OCI-LY1 (cell line): ENCODE measurements at regions not wholly inside any gene's neighbourhood (a gene's known extent, or its start where the extent isn't known, plus 50 kb on each side); places are given as distances from the start of the nearest gene placed in this dataset.

Experiments used
- H2AFZ ChIP-seq: fragments of 200-600 bp; sonication (generic), shearing (Covaris generic); 2 replicates; pipeline ENCODE4 v1.6.0; 2014; ENCODE audit warnings: antibody characterized with exemption, mild to moderate bottlenecking, low read length
- H3F3A ChIP-seq: fragments of 200-600 bp; sonication (generic), shearing (Covaris generic); 2 replicates; pipeline ENCODE4 v1.6.0; 2014; ENCODE audit warnings: mild to moderate bottlenecking, antibody characterized with exemption, low read length, moderate library complexity; ENCODE audit not compliant: insufficient read depth
- H3K27ac ChIP-seq: fragments of 200-600 bp; sonication (generic); 2 replicates; pipeline ENCODE4 v1.5.1; 2014; ENCODE audit warnings: low read length, mixed run types, mild to moderate bottlenecking, low read depth; ENCODE audit not compliant: poor library complexity, severe bottlenecking
- H3K27me3 ChIP-seq: fragments of 200-600 bp; sonication (generic); 2 replicates; pipeline ENCODE4 v1.6.0; 2014; ENCODE audit warnings: antibody characterized with exemption, mild to moderate bottlenecking, low read length, moderate library complexity; ENCODE audit not compliant: insufficient read depth
- H3K36me3 ChIP-seq: fragments of 200-600 bp; sonication (generic); 2 replicates; pipeline ENCODE4 v1.6.1; 2014; ENCODE audit warnings: mild to moderate bottlenecking, antibody characterized with exemption, low read length, moderate library complexity, mixed read lengths; ENCODE audit not compliant: insufficient read depth
- H3K4me1 ChIP-seq: fragments of 200-600 bp; sonication (generic); 2 replicates; pipeline ENCODE4 v1.5.1; 2014; ENCODE audit warnings: mild to moderate bottlenecking, low read length, moderate library complexity; ENCODE audit not compliant: insufficient read depth, severe bottlenecking
- H3K4me2 ChIP-seq: fragments of 200-600 bp; sonication (generic), shearing (Covaris generic); 2 replicates; pipeline ENCODE4 v1.6.1; 2014; ENCODE audit warnings: low read length
- H3K4me3 ChIP-seq: fragments of 200-600 bp; sonication (generic); 2 replicates; pipeline ENCODE4 v1.5.1; 2014; ENCODE audit warnings: low read length, low read depth, mild to moderate bottlenecking, mixed read lengths; ENCODE audit not compliant: poor library complexity, severe bottlenecking
- H3K79me2 ChIP-seq: fragments of 200-600 bp; shearing (Covaris generic); 2 replicates; pipeline ENCODE4 v1.6.1; 2016; ENCODE audit warnings: mixed run types, low read length, mixed read lengths; ENCODE audit not compliant: insufficient read depth
- H3K9ac ChIP-seq: fragments of 200-600 bp; sonication (generic), shearing (Covaris generic); 2 replicates; pipeline ENCODE4 v1.6.1; 2014; ENCODE audit warnings: mild to moderate bottlenecking, low read length, mixed read lengths
- H3K9me2 ChIP-seq: fragments of 200-600 bp; sonication (generic), shearing (Covaris generic); 2 replicates; pipeline ENCODE4 v1.6.1; 2014; ENCODE audit warnings: low read depth, mild to moderate bottlenecking, low read length, mixed read lengths
- H3K9me3 ChIP-seq: fragments of 200-600 bp; shearing (Covaris generic); 2 replicates; pipeline ENCODE4 v1.6.1; 2014; ENCODE audit warnings: low read length, mixed read lengths
- H4K20me1 ChIP-seq: fragments of 200-600 bp; sonication (generic), shearing (Covaris generic); 2 replicates; pipeline ENCODE4 v1.6.0; 2016; ENCODE audit warnings: mild to moderate bottlenecking, low read length; ENCODE audit not compliant: insufficient read depth
- CTCF ChIP-seq: fragments of 200-600 bp; sonication (generic), shearing (Covaris generic); IDR thresholded peaks from 2 replicates; pipeline ENCODE4 v1.5.1; 2017; ENCODE audit warnings: mild to moderate bottlenecking, antibody characterized with exemption, low read length, moderate library complexity, mixed read lengths
- EZH2 ChIP-seq: fragments of 200-600 bp; sonication (generic), shearing (Covaris generic); IDR thresholded peaks from 2 replicates; pipeline ENCODE4 v1.8.0; 2017; ENCODE audit warnings: borderline replicate concordance, mixed run types, mild to moderate bottlenecking, antibody characterized with exemption, low read length, moderate library complexity, mixed read lengths

- Histone ChIP-seq H3K9me2 (no peaks in the 10 kb centered on the region), H3K9me3 (no peaks in the 10 kb centered on the region), H3K36me3 (no peaks in the 10 kb centered on the region), H3K27me3 (no peaks in the 10 kb centered on the region), H3K27ac (no peak overlapping the region), H2AFZ (no peak overlapping the region), H3K4me2 (no peak overlapping the region), H3K4me1 (no peaks in the 10 kb centered on the region), H3F3A (no peaks in the 10 kb centered on the region), H3K4me3 (no peak overlapping the region), H3K9ac (no peak overlapping the region), H4K20me1 (no peaks in the 10 kb centered on the region), H3K79me2 (no peaks in the 10 kb centered on the region)
- TF ChIP-seq CTCF, result no peak
- TF ChIP-seq EZH2, result no peak
Measured at GRCh38 chr10:90286406-90286805, 571.4 kb downstream of the HTR7 start.

- no peaks in the 10 kb centered on the region for H3K9me2 ChIP-seq
- H3F3A ChIP-seq, result no peaks in the 10 kb centered on the region
Measured at GRCh38 chr10:90286941-90287340, 570.9 kb downstream of the HTR7 start.

GRCh38 chr10:90288391-90288933 is 569.4 kb downstream of the HTR7 start:
- Histone ChIP-seq H3K4me3 (no peak overlapping the region), H4K20me1 (no peaks in the 10 kb centered on the region), H3K4me1 (no peaks in the 10 kb centered on the region), H3K27ac (no peak overlapping the region), H3F3A (no peaks in the 10 kb centered on the region), H3K9ac (no peak overlapping the region), H3K79me2 (no peaks in the 10 kb centered on the region), H2AFZ (no peak overlapping the region), H3K4me2 (no peak overlapping the region), H3K9me2 (no peaks in the 10 kb centered on the region), H3K9me3 (no peaks in the 10 kb centered on the region), H3K27me3 (no peaks in the 10 kb centered on the region), H3K36me3 (no peaks in the 10 kb centered on the region)
- TF ChIP-seq CTCF (no peak), EZH2 (no peak)

More at GRCh38 chr10:90286941-90287340, 570.9 kb downstream of the HTR7 start:
- Histone ChIP-seq H4K20me1 (no peaks in the 10 kb centered on the region), H2AFZ (no peak overlapping the region), H3K4me3 (no peak overlapping the region), H3K4me1 (no peaks in the 10 kb centered on the region), H3K4me2 (no peak overlapping the region), H3K27ac (no peak overlapping the region), H3K27me3 (no peaks in the 10 kb centered on the region), H3K36me3 (no peaks in the 10 kb centered on the region), H3K9ac (no peak overlapping the region), H3K79me2 (no peaks in the 10 kb centered on the region), H3K9me3 (no peaks in the 10 kb centered on the region)
- TF ChIP-seq EZH2 (no peak), CTCF (no peak)
